SW480 (cell line): ENCODE measurements at regions not wholly inside any gene's neighbourhood (a gene's known extent, or its start where the extent isn't known, plus 50 kb on each side); places are given as distances from the start of the nearest gene placed in this dataset.
A peak's percentile ranks its signal among the peaks of the same experiment; 100 is the strongest.

Experiments
- DNase-seq: peaks from one replicate; pipeline ENCODE4 v3.0.0-alpha.2; 2016; ENCODE audit warnings: low spot score

DNA sequence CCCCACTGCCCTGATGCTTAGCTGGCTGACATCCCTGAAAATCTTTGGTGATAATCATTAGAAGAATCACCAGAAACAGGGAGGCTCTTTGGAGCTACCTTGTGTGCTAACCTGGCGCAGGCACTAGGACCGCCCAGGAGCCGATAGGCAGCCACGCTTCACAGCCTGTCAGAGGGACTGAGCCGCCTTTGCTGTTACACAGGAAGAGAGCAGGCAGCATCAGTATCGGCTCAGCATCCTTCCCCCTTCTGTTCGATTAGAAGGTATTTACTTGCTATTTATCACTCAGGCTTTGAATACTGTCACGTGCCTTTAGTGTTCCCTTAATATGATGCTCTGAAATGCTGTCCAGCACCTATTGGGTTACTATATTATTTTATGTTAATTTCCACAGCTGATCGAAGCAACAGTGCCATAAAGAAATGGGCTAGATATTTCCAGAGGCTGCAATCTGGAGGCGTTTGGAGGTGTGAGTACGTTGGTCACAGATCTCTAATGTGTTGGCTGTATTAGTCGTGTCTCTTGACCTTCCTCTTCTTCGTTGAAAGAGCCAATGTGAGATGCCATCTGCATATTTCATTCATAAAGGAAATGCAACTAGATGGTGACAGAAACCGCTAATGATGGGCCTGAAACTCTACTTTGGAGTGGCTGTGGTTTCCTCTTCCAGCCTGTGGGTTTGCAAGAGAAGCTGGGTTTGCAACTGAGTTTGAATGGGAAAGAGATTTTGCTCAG is 110.4 kb upstream of the RAB27B start:
- peak; percentile 27 for DNase-seq

DNA sequence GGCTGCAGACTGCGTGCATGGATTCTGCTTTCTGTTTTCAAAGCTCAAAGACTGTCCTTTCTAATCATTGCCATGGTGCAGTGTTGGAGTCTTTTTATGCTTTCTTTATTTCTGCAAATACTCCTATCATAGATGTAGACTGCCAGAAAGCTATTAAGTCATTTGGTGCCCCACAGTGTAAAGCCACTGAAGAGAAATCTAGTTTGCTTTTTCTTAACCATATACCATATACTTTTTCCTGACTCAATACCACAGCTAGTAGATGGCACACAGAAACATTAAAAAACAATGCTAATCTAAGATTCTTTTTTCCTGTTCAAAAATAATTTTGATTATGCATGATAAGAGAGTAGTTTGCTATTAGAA is 109.9 kb upstream of the RAB27B start:
- DNase-seq = no peak

DNA sequence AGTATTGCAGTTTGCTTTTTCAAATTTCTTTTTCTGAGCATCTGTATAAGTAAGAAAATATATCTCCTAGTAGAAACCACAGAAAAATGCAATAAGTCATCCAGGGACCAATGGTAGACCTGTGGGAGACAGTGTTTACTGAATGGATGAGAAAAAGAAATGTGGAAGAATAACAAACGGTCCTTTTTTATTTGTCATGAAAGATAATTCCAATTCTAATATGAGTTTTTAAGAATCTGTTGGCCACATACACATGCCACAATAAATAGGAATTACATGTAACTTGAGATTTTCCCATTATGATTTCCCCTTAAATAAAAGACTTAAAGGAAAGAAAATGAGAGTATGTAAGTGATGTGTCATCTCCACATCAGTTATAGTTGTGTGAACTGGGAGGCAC is 107.7 kb upstream of the RAB27B start:
- DNase-seq = no peak

DNA sequence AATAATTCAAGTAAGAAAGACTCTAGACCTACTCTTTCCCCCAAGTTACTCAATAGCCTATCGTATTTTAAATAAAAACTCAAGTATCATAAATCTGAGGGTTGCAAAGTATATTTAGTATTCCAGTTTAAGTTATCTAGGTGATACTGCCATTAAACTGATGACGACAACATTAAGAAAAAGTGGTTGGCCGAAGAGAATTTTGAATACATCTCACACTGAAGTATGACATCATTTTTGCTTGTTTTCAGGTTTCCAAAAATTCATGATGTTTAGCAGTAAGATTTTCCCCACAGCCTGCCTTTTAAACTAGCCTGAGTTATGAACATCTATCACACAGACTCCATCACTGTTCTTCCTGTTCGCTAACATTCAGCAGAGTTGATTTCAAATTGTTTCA is 102.1 kb upstream of the RAB27B start:
- no peak for DNase-seq

DNA sequence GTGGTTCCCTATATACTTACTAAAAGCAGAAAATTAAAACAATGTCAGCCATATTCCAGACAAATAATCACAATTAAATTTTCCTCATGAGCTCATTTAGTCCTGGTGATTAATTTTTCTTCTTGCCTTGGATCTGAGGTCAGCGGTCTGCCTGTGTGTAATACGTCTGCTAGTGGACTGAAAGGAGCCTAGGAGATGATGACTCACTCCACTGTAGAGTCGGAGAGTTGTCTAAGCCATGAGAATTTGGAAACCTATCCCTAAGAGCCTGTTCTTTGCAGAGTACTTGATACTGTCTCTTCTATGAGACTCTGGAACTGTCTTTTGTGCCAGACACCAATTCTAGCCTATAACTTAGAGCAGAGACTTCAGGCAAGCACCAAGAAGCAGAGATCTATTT is 94.2 kb upstream of the RAB27B start:
- DNase-seq = no peak

DNA sequence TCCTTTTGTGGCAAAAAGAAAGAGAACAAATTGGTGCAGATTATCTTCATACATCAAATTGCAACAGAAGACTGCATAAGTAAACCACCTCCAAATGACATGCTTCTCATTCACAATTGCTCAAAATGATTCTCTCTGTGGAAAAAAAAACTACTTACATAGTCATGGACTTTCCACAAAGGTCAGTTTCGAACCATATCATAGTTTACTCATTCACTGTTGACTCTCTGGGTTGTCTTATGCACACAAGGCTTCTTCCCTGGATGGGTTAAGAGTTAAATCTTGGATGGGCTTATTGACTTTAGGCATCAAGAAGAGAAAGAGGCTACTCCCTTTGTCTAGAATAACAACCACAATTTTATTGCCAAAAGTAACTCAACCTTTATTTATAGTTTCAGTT is 91.3 kb upstream of the RAB27B start:
- no peak for DNase-seq

DNA sequence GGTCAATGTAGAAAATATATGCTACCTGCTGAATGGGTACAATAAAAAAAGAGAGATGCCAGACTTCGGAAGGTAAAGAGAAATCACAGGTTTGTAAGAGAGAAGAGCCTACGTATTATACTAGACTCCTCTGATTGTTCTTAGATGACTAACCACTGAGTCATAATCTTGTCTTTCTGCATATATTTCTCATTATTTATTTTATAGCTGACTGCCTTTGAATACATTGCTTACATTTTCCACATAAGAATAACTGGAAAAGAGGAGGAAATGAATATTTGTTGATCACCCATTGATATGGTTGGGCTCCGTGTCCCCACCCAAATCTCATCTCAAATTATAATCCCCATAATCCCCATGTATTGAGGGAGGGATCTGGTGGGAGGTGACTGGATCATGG is 90.3 kb upstream of the RAB27B start:
- DNase-seq = no peak

DNA sequence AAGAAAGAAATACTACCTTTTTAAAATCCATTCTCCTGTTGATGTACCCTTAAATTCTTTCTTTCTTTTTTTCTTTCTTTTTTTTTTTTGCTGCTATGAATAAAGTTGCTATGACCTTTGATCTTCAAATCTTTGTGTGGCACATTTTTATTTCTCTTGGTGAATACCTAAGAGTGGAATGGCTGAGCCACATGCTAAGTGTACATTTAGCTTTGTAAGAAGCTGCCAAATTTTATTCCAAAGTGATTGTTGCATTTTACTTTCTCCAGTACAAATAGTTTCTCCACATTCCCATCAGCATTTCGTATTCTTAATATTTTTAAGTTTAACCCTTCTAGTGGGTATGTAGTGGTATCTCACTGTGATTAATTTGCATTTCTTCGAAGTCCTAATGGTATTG is 88.8 kb upstream of the RAB27B start:
- no peak for DNase-seq

DNA sequence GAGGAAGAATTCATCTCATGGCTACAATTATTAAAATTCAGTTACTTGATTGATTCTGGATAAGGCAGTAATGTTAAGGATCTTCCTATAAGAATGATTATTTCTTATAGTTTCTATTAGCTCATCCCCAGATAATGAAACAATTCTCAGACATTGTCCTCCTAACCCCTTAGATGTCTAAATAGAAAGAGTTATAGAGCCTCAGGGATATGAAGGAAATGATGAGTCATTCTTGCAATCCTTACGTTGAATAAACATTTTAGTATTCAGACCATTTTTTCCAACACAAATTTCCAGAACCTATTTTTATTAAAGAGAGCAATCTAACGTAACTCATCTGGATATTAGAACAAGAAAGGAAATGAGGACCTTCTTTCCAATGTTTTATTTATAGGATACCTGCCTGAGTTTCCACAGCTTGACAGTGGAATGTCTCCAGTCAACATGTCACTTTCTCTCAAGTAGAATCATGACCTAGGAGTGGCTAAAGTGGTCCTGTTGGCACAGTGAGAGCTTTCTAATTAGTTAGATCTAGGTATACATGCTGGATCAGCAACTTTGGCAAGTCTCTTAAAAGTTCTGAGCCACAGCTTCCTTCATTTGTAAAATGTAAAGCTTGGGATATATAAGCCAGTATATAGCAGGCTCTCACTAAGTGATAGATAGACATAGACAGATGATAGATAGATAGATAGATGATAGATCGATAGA is 88.0 kb upstream of the RAB27B start:
- no peak for DNase-seq

DNA sequence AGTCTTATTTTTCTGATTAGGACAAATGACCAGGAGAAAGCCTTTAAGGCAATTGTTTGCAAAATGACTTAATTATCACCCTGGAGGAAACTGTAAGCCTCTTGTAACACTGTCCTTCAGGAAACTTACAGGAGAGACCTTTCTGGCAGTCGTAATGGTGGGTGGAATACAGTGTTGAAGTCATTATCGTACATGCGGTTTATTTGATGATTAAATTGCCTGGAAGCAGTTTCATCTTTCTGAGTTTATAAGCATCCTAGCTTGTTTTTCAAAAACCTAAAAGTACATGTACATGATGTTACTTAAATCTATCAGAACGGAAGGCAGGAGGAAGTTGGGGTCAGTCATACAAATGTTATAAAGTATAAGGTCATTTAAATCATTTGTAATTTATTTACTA is 86.2 kb upstream of the RAB27B start:
- no peak for DNase-seq

DNA sequence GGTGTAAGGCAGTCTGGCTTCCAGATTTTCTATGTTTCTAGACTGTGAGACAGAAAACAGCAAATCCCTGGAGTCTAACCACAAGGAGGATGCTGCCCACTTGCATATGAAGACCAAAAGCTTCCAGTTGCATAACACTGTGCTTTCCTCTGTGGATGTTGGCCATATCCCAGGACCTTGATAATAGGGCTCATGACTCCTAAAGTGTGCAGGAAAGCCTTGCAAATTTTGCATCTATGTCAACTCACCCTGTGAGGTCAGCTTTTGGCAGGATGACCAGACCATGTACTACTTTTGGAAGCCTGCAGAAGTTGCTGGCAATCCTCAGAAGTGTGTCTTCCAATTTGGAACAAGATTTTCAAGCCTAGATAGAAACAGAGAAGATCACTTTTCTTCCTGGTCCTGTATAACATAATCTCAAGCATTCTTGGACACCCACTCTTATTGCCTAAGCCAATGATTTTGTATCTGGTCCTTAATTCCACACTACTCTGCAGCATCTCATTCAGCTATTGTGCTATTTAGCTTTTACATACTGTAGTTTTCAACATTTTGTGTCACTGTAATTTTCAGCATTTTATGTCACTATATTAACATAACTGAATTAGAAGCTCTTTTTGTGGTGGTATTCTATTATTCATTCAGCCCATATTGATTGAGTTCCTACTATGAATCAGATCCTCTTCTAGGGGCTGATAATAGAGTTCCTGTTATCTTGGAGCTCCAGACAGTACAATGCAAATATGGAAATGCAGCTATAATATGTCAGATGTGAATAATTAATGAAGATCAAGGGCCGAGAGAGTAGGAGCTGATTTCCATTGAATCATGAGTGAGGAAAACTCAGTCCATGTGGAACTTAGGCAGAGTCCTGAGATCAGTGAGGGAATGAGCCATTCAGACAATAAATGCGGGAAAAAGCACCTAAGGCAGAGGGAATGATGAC is 85.3 kb upstream of the RAB27B start:
- no peak for DNase-seq

DNA sequence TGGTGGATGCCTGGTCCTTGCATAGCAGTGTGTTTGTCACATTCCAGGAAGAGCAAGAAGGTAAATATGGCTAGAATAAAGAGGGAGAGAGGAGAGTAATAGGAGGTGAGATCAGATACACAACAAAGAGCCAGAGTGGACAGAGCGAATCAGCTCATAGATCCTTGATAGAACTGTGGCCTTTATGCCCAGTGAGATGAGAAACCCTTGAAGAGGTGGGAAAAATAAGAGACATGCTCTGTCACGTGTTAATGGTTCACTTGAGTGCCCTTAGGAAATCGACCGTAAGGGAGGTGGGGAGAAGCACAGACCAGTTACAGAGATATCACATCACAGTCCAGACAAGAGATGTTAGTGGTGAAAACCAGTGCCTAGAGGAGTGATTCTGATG is 84.7 kb upstream of the RAB27B start:
- no peak for DNase-seq

DNA sequence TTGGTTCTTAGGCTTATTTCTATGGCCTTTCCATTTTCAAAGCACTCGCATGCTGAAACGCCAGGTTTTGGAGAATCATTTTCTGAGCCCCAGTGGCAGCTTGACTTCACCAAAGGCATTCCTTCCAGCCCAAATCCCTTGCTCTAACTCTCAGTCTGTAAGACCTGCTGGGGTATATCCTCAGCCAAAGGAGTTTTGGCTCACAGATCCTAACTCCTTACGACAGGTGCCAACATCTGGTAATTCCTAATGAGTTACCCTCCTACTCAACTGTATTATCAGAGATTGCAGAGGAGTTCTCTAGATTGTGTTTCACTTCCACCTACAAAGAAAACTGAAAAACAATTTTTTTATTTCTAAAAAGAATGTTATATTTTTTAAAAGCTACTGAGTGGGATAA is 79.0 kb upstream of the RAB27B start:
- no peak for DNase-seq

DNA sequence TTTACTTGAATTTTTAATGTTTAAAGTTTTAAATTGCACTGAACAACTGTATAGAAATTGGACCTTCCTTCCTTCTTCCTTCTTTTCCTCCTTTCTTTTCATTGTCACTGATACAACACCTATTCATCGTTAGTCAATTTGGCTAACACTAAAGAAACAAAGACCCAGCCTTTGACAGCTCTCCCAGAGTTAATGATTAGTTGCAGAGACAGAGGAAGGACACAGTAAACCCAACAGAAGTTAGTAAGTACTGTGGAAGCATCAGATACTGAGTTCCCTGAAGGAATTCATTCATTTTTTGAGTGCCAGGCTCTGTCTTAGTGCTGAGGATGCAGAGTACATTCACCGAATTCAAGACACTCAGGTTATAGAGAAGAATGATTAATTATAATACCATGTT is 77.9 kb upstream of the RAB27B start:
- DNase-seq = no peak

DNA sequence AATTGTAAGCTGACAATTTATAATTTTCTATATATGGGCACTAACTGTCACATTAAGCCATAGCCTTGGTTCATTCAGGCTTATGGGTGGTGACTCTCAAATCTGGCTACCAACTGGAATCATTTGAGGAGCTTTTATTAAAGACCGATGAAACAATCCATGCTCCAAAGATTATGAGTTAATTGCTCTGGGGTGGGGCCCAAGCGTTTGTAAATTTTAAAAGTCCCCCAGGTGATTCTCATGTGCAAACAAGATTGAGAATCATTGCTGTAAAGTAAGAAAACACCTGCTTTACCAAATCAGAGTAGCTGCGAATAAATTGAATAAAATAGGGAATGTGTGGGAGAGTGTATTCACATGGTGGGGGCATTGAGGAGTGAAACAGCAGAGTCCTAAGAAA is 76.1 kb upstream of the RAB27B start:
- DNase-seq = no peak

DNA sequence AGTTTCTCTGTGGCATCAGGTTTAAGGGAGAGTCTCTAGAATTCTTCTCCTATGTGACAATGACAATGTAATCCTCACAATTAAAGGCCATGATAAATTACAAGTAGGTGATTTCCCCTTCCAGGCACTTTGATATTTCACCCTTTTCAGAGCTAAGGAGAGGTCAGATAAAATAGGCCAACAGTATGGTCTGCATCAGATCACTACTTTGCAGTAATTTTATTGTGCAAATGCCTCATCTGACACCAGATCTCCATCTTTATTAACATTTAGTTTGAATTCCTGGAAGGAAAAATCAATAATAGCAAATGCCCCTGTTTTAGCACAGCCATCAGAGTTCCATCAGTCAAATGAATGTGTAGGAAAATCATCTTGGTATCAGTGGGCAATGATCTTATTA is 72.8 kb upstream of the RAB27B start:
- no peak for DNase-seq

DNA sequence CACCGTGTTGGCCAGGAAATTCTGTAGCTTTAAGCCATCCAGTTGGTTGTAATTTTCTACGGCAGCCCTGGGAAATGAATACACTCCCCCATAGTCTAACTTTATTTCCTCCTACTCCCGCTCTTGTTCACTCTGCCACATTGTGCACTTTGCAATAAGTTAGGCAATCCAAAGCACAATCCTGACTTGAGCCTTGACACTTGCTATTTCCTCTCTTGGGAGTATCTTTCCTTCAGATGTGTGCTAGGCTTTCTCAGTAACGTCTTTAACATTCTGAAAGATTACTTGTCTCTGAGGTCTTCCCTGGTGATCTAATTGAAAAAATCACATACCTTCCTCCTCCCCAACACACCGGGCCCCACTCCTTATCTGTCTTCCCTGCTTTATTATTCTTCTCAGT is 65.9 kb upstream of the RAB27B start:
- DNase-seq = no peak

DNA sequence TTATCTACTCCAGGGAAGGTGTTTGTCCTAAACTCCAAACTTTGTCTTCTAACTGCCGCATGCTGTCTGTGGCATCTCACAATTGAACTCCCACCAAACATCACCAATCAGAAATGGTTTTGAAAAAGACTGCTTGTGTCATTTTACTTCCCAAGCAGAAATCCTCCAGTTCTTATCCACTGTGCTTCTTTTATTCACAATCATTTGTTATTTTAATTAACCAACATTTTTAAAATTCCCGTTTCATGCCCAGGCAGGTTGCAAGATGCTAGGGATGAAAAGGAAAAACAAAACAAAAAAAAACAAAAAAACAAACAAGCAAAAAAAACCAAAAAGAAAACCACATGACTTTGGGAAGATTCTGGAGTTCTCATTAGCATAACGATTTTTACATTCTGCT is 63.5 kb upstream of the RAB27B start:
- no peak for DNase-seq

DNA sequence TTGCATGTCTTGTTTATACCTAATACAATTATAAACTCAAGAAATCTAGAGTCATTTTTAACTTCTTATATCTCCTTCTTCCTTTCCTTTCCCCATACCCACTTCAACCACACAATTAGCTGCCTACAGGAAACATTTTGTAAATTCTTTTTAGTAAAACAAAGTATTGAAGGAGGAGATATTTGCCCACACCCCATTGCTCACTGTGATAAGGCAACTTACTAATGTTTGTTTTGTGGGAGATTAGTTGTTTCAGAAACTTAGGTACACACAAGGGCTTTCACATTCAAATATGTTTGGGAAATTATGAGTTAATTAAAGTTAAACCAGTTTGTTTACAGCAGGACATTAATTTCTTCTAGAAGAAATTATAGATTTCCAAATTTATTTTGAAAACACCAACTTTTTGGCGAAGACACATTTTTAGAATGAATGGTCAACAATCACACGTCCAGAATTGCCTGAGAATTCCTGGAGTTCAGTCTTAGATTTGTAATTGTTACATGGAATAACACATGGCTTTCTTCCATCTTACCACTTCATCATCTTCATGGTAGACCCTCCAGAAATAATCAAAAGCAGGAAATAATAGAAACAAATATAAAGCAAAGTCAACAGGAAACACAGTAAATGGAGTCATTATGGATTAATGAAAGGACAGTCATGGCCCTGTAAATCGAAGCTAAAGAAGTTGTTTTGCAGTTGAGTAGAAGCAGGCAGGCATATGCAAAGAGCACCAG is 62.5 kb upstream of the RAB27B start:
- DNase-seq = no peak

DNA sequence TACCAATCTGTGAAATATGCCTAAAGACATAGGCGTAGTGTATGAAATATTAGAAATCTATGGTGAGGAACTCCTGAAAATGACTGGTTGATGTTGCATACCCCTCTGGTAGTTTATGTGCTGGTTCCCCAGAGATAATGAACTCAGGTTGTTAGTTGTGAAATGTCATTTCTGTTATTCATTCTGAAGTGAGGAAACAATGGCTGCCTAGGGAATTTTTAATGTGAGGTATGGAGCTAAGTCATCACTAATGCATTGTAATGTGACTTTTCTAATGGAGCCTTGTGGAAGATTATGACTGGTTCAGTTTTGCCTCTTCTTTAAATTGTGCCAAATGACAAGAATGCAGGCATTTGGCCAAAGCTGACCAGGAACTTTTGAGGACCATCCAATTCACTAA is 61.6 kb upstream of the RAB27B start:
- DNase-seq = no peak

DNA sequence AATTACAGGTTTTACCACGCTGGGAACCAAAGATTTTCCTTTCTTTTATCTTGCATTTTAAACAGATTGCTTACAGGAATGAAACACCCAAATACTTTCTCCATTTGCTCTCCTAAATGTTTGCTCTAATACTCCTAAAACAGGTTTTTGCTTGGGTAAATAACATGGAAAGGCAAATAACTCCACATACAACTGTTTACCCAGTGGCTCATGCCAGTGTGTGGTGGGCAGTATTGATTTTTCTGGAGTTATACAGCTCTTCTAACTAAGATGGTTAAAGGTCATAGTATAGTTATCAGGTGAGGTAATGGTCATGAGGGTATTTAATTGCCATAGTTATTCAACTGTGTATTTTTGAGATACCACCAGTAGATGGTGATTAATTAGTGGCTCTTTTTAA is 61.2 kb upstream of the RAB27B start:
- no peak for DNase-seq
